SK-N-SH (cell line): ENCODE measurements at regions not wholly inside any gene's neighbourhood (a gene's known extent, or its start where the extent isn't known, plus 50 kb on each side); places are given as distances from the start of the nearest gene placed in this dataset.

Source experiments
- CTCF ChIA-PET: fragments of 300-600, 350-600 bp; formaldehyde crosslinking; extraction: SDS; loops from one replicate; lab custom pipeline; 2021; lab: Yijun Ruan, JAX
- POLR2A ChIA-PET: fragments of 350-600 bp; sonication (Branson Sonifier 250); formaldehyde crosslinking; extraction: SDS; loops from one replicate; lab custom pipeline; 2020; ENCODE audit warnings: antibody characterized with exemption, inconsistent platforms; lab: Yijun Ruan, JAX
- DNase-seq: peaks from one replicate; pipeline ENCODE4 v3.0.0; 2012
- H2AFZ ChIP-seq: fragments of 200-600 bp; sonication (generic); 2 replicates; pipeline ENCODE4 v1.8.1; 2016; ENCODE audit warnings: antibody characterized with exemption, mild to moderate bottlenecking, low read depth
- H3F3A ChIP-seq: fragments of 200-600 bp; sonication (generic); replicated peaks from 2 replicates; pipeline ENCODE3; 2016; ENCODE audit warnings: antibody characterized with exemption, mild to moderate bottlenecking; ENCODE audit not compliant: insufficient read depth
- H3K27ac ChIP-seq, 2 experiments: fragments of 200-500 bp in 1 of 2; fragments of 200-600 bp in 1 of 2; sonication (Bioruptor generic) in 1 of 2; sonication (generic), shearing (Covaris generic) in 1 of 2; 2 replicates each; pipeline versions ENCODE4 v1.5.1 to v1.6.1; 2014 to 2016; ENCODE audit warnings: low read depth in 2 of 2, inconsistent platforms in 1 of 2, low read length in 1 of 2, mild to moderate bottlenecking in 1 of 2, mixed read lengths in 1 of 2
- H3K27me3 ChIP-seq: fragments of 200-600 bp; sonication (generic), shearing (Covaris generic); 2 replicates; pipeline ENCODE4 v1.6.1; 2016; ENCODE audit warnings: mixed run types; ENCODE audit not compliant: insufficient read depth
- H3K36me3 ChIP-seq, 2 experiments: fragments of 200-500 bp in 1 of 2; fragments of 200-600 bp in 1 of 2; sonication (Bioruptor generic) in 1 of 2; sonication (generic) in 1 of 2; replicated peaks in 1 of 2; 2 replicates each; pipeline versions ENCODE3 to v1.5.1; 2014 to 2016; ENCODE audit warnings: low read length in 1 of 2, mild to moderate bottlenecking in 1 of 2; ENCODE audit not compliant: insufficient read depth in 2 of 2, control insufficient read depth in 1 of 2
- H3K4me1 ChIP-seq, 2 experiments: fragments of 200-500 bp in 1 of 2; fragments of 200-600 bp in 1 of 2; sonication (Bioruptor generic) in 1 of 2; sonication (generic), shearing (Covaris generic) in 1 of 2; 2 replicates each; pipeline versions ENCODE4 v1.5.1 to v1.6.1; 2014 to 2016; ENCODE audit warnings: low read depth in 1 of 2, low read length in 1 of 2, mixed run types in 1 of 2; ENCODE audit not compliant: insufficient read depth in 2 of 2, control insufficient read depth in 1 of 2
- H3K4me2 ChIP-seq: fragments of 200-600 bp; sonication (generic), shearing (Covaris generic); 2 replicates; pipeline ENCODE4 v1.6.1; 2017; ENCODE audit warnings: mixed run types
- H3K4me3 ChIP-seq, 2 experiments: fragments of 200-500 bp in 1 of 2; fragments of 200-600 bp in 1 of 2; sonication (Bioruptor generic) in 1 of 2; sonication (generic), shearing (Covaris generic) in 1 of 2; 2 replicates each; pipeline versions ENCODE4 v1.5.1 to v1.8.1; 2014 to 2016; ENCODE audit warnings: low read depth in 2 of 2, inconsistent platforms in 1 of 2, low read length in 1 of 2, mild to moderate bottlenecking in 1 of 2, mixed read lengths in 1 of 2, moderate library complexity in 1 of 2
- H3K79me2 ChIP-seq: fragments of 200-600 bp; sonication (generic); 2 replicates; pipeline ENCODE4 v1.8.1; 2017; ENCODE audit warnings: mild to moderate bottlenecking; ENCODE audit not compliant: insufficient read depth
- H3K9ac ChIP-seq: fragments of 200-600 bp; sonication (generic); 2 replicates; pipeline ENCODE4 v1.6.1; 2017; ENCODE audit warnings: mixed run types
- H3K9me2 ChIP-seq: fragments of 200-600 bp; sonication (generic); 2 replicates; pipeline ENCODE4 v1.6.1; 2017; ENCODE audit warnings: mixed run types
- H3K9me3 ChIP-seq: fragments of 200-600 bp; sonication (generic); 2 replicates; pipeline ENCODE4 v1.6.1; 2017; ENCODE audit warnings: mixed run types, mild to moderate bottlenecking, moderate library complexity
- H4K20me1 ChIP-seq: fragments of 200-600 bp; sonication (generic); 2 replicates; pipeline ENCODE4 v1.6.1; 2017; ENCODE audit warnings: mild to moderate bottlenecking, mixed run types; ENCODE audit not compliant: insufficient read depth
- CHD2 ChIP-seq: fragments of 150-350 bp; IDR thresholded peaks from 2 replicates; pipeline ENCODE4 v1.6.1; 2018; ENCODE audit warnings: low read length; ENCODE audit not compliant: partially characterized antibody
- EZH2phosphoT487 ChIP-seq: fragments of 200-600 bp; sonication (generic); IDR thresholded peaks from 2 replicates; pipeline ENCODE4 v1.6.1; 2017; ENCODE audit warnings: low read depth, mixed run types, mild to moderate bottlenecking, antibody characterized with exemption, moderate library complexity, borderline replicate concordance
- FOXJ3 ChIP-seq: sonication (generic); formaldehyde crosslinking; IDR thresholded peaks from 2 replicates; pipeline ENCODE4 v1.5.1; 2020; ENCODE audit warnings: mild to moderate bottlenecking, missing genetic modification reagents
- FOXM1 ChIP-seq: IDR thresholded peaks from 2 replicates; pipeline ENCODE4 v1.4.0; 2012; ENCODE audit warnings: low read depth, mild to moderate bottlenecking
- GATA2 ChIP-seq: sonication (generic); formaldehyde crosslinking; IDR thresholded peaks from 2 replicates; pipeline ENCODE4 v1.5.0; 2020; ENCODE audit warnings: mild to moderate bottlenecking, missing genetic modification reagents
- JUND ChIP-seq: IDR thresholded peaks from 2 replicates; pipeline ENCODE4 v1.4.0; 2012
- MAX ChIP-seq: IDR thresholded peaks from 2 replicates; pipeline ENCODE4 v1.4.0; 2012; ENCODE audit warnings: low read depth
- NRF1 ChIP-seq: IDR thresholded peaks from 2 replicates; pipeline ENCODE4 v1.6.1; 2012; ENCODE audit warnings: low read depth, mild to moderate bottlenecking, low read length
- POLR2AphosphoS5 ChIP-seq: IDR thresholded peaks from 2 replicates; pipeline ENCODE4 v1.6.1; 2012; ENCODE audit warnings: low read depth, low read length
- RAD21 ChIP-seq: IDR thresholded peaks from 2 replicates; pipeline ENCODE4 v1.6.1; 2012; ENCODE audit warnings: mild to moderate bottlenecking, low read length
- RCOR1 ChIP-seq: fragments of 150-350 bp; IDR thresholded peaks from 2 replicates; pipeline ENCODE4 v1.6.1; 2017; ENCODE audit warnings: antibody characterized with exemption, low read length
- SIN3A ChIP-seq: IDR thresholded peaks from 2 replicates; pipeline ENCODE4 v1.6.1; 2012; ENCODE audit warnings: low read depth, mild to moderate bottlenecking, low read length, moderate library complexity, borderline replicate concordance
- SMC3 ChIP-seq: IDR thresholded peaks from 2 replicates; pipeline ENCODE4 v1.6.1; 2012; ENCODE audit warnings: low read depth, low read length, improper control_type of control experiment
- TCF12 ChIP-seq: IDR thresholded peaks from 2 replicates; pipeline ENCODE4 v1.4.0; 2012
- USF1 ChIP-seq: IDR thresholded peaks from 2 replicates; pipeline ENCODE4 v1.4.0; 2012; ENCODE audit warnings: low read depth, borderline replicate concordance
- USF2 ChIP-seq: fragments of 150-350 bp; IDR thresholded peaks from 2 replicates; pipeline ENCODE4 v1.6.1; 2017; ENCODE audit warnings: antibody characterized with exemption, low read length, low read depth, borderline replicate concordance
- WGBS: methylation state at CpG from one replicate; pipeline ENCODE4 v1.1.6; 2017; ENCODE audit warnings: low lambda C conversion rate; 5-methylcytosine and 5-hydroxymethylcytosine counted together

- H3K9ac ChIP-seq = no peak overlapping the region
- no peak for DNase-seq
- H3K27ac ChIP-seq = no peak overlapping the region
- no peak overlapping the region for H3K4me2 ChIP-seq
- H3K4me1 ChIP-seq = peaks cover 5% of the 10 kb centered on the region in 2 experiments; a peak in 2 of 4 replicates
- TF ChIP-seq SIN3A = no peak
- no peak for TF ChIP-seq USF1
- TF ChIP-seq JUND = no peak
- no peak for TF ChIP-seq MAX
- TF ChIP-seq CHD2 = no peak
- TF ChIP-seq USF2 = no peak
- TF ChIP-seq POLR2AphosphoS5 = no peak
- TF ChIP-seq SMC3 = no peak
- TF ChIP-seq RAD21 = no peak
- TF ChIP-seq FOXJ3 (CRISPR knock-in tag) = no peak
- no peak for TF ChIP-seq RCOR1
- no peak for TF ChIP-seq EZH2phosphoT487
- no peak overlapping the region for H2AFZ ChIP-seq
- no peaks in the 10 kb centered on the region for H3F3A ChIP-seq
- CTCF ChIA-PET = interaction anchor here (0.8 kb wide), 1 partner anchor 19 kb away, joined by 3 read pairs; no protein-coding TSS in a partner anchor
- H4K20me1 ChIP-seq = no peaks in the 10 kb centered on the region
- no peaks in the 10 kb centered on the region for H3K79me2 ChIP-seq
- H3K4me3 ChIP-seq = no peak overlapping the region
- no peaks in the 10 kb centered on the region for H3K9me2 ChIP-seq
- no peaks in the 10 kb centered on the region for H3K36me3 ChIP-seq
- no peaks in the 10 kb centered on the region for H3K27me3 ChIP-seq
- POLR2A ChIA-PET = no interaction called here
- no peaks in the 10 kb centered on the region for H3K9me3 ChIP-seq
These were observed 435.3 kb upstream of the KCNMB2 start for GRCh38 chr3:178100908-178101307.

GRCh38 chr3:178103140-178103539, 433.1 kb upstream of the KCNMB2 start:
- H3K9me2 ChIP-seq = no peaks in the 10 kb centered on the region
- no peak for DNase-seq
- H3F3A ChIP-seq = no peaks in the 10 kb centered on the region
- H3K4me2 ChIP-seq = no peak overlapping the region
- H3K36me3 ChIP-seq = no peaks in the 10 kb centered on the region
- no peak overlapping the region for H3K4me3 ChIP-seq
- POLR2A ChIA-PET = no interaction called here
- no peaks in the 10 kb centered on the region for H3K9me3 ChIP-seq
- no peaks in the 10 kb centered on the region for H3K27me3 ChIP-seq
- H3K27ac ChIP-seq = no peak overlapping the region; a peak in 1 of 4 replicates
- no peaks in the 10 kb centered on the region for H3K79me2 ChIP-seq
- CTCF ChIA-PET = no interaction called here
- TF ChIP-seq NRF1 (no peak), TCF12 (no peak), FOXM1 (no peak), GATA2 (no peak), SIN3A (no peak)
- no peaks in the 10 kb centered on the region for H4K20me1 ChIP-seq
- H3K9ac ChIP-seq = no peak overlapping the region
- H3K4me1 ChIP-seq = peaks cover 3 to 5% of the 10 kb centered on the region in 2 experiments; a peak in 2 of 4 replicates
- WGBS = 86% methylated on average over 2 of the region's 2 CpGs
- no peak overlapping the region for H2AFZ ChIP-seq
